Smooth muscle cell (in vitro differentiated cells): ENCODE measurements at regions not wholly inside any gene's neighbourhood (a gene's known extent, or its start where the extent isn't known, plus 50 kb on each side); places are given as distances from the start of the nearest gene placed in this dataset.

ENCODE experiments used
- DNase-seq: peaks from one replicate; lab custom pipeline; 2025; ENCODE audit not compliant: unreplicated experiment; lab: John Stamatoyannopoulos, UW
- H2AFZ ChIP-seq: fragments of 200-600 bp; sonication (generic); 2 replicates; pipeline ENCODE4 v1.6.0; 2016; ENCODE audit warnings: antibody characterized with exemption, low read depth, mild to moderate bottlenecking
- H3F3A ChIP-seq: fragments of 200-600 bp; sonication (generic); 2 replicates; pipeline ENCODE4 v1.6.0; 2017; ENCODE audit warnings: antibody characterized with exemption, low read depth
- H3K27ac ChIP-seq: fragments of 200-600 bp; sonication (generic); 2 replicates; pipeline ENCODE4 v1.5.1; 2016; ENCODE audit warnings: low read depth, mild to moderate bottlenecking
- H3K27me3 ChIP-seq: fragments of 200-600 bp; sonication (generic); 2 replicates; pipeline ENCODE4 v1.6.1; 2016; ENCODE audit warnings: low read depth, mild to moderate bottlenecking
- H3K36me3 ChIP-seq: fragments of 200-600 bp; sonication (generic); 2 replicates; pipeline ENCODE4 v1.5.1; 2016; ENCODE audit warnings: low read depth
- H3K4me1 ChIP-seq: fragments of 200-600 bp; sonication (generic); 2 replicates; pipeline ENCODE4 v1.5.1; 2016; ENCODE audit warnings: low read depth
- H3K4me2 ChIP-seq: fragments of 200-600 bp; sonication (generic); 2 replicates; pipeline ENCODE4 v1.6.0; 2016; ENCODE audit warnings: mild to moderate bottlenecking
- H3K4me3 ChIP-seq: fragments of 200-600 bp; sonication (generic); 2 replicates; pipeline ENCODE4 v1.5.1; 2016; ENCODE audit warnings: mild to moderate bottlenecking
- H3K79me2 ChIP-seq: fragments of 200-600 bp; sonication (generic); 2 replicates; pipeline ENCODE4 v1.6.0; 2016; ENCODE audit warnings: low read depth, mild to moderate bottlenecking
- H3K9ac ChIP-seq: fragments of 200-600 bp; sonication (generic); 2 replicates; pipeline ENCODE4 v1.6.0; 2016; ENCODE audit warnings: low read depth
- H3K9me3 ChIP-seq: fragments of 200-600 bp; sonication (generic); replicated peaks from 2 replicates; pipeline ENCODE4 v1.5.1; 2016; ENCODE audit warnings: low read depth
- H4K20me1 ChIP-seq: fragments of 200-600 bp; sonication (generic); 2 replicates; pipeline ENCODE4 v1.6.0; 2016; ENCODE audit warnings: low read depth
- WGBS: methylation state at CpG from one replicate; pipeline ENCODE4 v1.1.7; 2016; ENCODE audit warnings: low lambda C conversion rate; 5-methylcytosine and 5-hydroxymethylcytosine counted together
- TF ChIP-seq, protein P1 (sequence below): fragments of 200-600 bp; sonication (generic); IDR thresholded peaks from 2 replicates; pipeline ENCODE4 v1.5.1; 2017; ENCODE audit warnings: borderline replicate concordance, mild to moderate bottlenecking, antibody characterized with exemption; ENCODE audit not compliant: insufficient read depth, poor library complexity, severe bottlenecking

DNA sequence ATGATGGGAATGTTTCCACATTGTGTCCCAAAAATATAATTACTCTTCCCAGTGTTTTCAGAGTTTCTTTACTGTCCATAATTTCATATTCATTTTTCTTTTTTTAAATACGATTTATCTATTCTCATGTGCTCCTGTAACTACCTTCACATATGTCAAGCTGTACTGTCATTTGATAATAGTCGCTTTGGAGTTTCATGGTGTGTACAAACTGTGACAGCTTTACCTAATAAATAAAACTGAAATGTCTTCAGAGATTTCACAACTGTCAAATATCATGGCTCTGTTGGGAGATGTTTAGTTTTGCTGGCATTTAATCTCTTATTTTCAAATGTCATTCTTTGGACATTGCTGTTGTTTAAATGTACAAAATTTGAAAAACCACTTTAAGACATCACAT lies 450.2 kb downstream of the TLL1 start:
- Histone ChIP-seq H3F3A (no peaks in the 10 kb centered on the region), H3K27ac (no peak overlapping the region), H3K27me3 (no peaks in the 10 kb centered on the region), H3K4me2 (no peak overlapping the region), H3K36me3 (no peaks in the 10 kb centered on the region), H2AFZ (no peak overlapping the region), H4K20me1 (no peaks in the 10 kb centered on the region), H3K4me3 (no peak overlapping the region), H3K79me2 (no peaks in the 10 kb centered on the region), H3K9ac (no peak overlapping the region), H3K4me1 (no peaks in the 10 kb centered on the region), H3K9me3 (no peaks in the 10 kb centered on the region)
- TF ChIP-seq, protein P1, sequence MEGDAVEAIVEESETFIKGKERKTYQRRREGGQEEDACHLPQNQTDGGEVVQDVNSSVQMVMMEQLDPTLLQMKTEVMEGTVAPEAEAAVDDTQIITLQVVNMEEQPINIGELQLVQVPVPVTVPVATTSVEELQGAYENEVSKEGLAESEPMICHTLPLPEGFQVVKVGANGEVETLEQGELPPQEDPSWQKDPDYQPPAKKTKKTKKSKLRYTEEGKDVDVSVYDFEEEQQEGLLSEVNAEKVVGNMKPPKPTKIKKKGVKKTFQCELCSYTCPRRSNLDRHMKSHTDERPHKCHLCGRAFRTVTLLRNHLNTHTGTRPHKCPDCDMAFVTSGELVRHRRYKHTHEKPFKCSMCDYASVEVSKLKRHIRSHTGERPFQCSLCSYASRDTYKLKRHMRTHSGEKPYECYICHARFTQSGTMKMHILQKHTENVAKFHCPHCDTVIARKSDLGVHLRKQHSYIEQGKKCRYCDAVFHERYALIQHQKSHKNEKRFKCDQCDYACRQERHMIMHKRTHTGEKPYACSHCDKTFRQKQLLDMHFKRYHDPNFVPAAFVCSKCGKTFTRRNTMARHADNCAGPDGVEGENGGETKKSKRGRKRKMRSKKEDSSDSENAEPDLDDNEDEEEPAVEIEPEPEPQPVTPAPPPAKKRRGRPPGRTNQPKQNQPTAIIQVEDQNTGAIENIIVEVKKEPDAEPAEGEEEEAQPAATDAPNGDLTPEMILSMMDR = no peak
- DNase-seq = no peak
- WGBS = 86% methylated on average over 2 of the region's 2 CpGs

- H3K79me2 ChIP-seq = no peaks in the 10 kb centered on the region
- no peak overlapping the region for H2AFZ ChIP-seq
- no peaks in the 10 kb centered on the region for H3K9me3 ChIP-seq
- H3K9ac ChIP-seq = no peak overlapping the region
- no peaks in the 10 kb centered on the region for H3K4me1 ChIP-seq
- no peak for DNase-seq
- 27% methylated on average over 4 of the region's 4 CpGs for WGBS
- H3K27me3 ChIP-seq = no peaks in the 10 kb centered on the region
- no peaks in the 10 kb centered on the region for H4K20me1 ChIP-seq
- H3K27ac ChIP-seq = no peak overlapping the region
- H3K36me3 ChIP-seq = no peaks in the 10 kb centered on the region
- H3K4me3 ChIP-seq = no peak overlapping the region
- TF ChIP-seq, protein P1 = peak; percentile 41
- H3F3A ChIP-seq = no peaks in the 10 kb centered on the region
- H3K4me2 ChIP-seq = no peak overlapping the region
Observed at GRCh38 chr4:166324321-166324720, 451.3 kb downstream of the TLL1 start.

DNA sequence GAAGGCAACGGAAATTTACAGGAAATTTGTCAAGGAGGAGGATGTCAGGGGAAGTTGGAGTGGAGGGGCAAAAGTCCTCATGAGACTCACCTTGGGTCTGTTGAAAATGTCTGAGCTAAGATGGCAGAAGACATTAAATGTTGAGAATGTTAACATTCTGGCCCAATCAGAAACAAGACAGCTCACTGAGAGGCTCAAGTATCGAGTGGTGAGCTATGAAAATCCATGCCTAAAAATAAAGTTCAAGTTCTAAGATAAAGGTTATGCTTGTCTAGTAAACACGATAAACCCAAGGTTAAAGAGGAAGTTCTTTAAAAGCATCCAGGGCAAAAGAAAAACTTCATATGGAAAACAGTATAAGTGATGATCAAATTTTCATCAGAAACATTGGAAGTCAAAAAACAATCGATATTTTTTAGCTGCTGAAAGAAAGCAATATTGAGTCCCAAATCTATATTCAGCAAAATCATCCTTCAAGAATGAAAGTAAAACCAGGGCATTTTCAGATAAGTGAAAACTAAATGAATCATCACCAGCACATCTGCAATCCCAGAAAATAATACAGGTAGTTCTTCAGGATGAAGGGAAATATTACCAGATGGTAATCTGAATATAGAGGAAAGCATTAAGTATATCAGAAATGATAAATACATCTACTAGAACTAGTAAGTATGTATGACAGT lies 462.4 kb downstream of the TLL1 start:
- WGBS = 87% methylated on average over 4 of the region's 4 CpGs
- no peak for DNase-seq
- no peaks in the 10 kb centered on the region for H4K20me1 ChIP-seq
- H3F3A ChIP-seq = no peaks in the 10 kb centered on the region
- H3K4me3 ChIP-seq = no peak overlapping the region
- H3K36me3 ChIP-seq = no peaks in the 10 kb centered on the region
- no peak overlapping the region for H3K27ac ChIP-seq
- H3K27me3 ChIP-seq = no peaks in the 10 kb centered on the region
- peaks cover 3% of the 10 kb centered on the region for H3K9me3 ChIP-seq
- H3K4me1 ChIP-seq = no peaks in the 10 kb centered on the region
- TF ChIP-seq, protein P1 = no peak
- no peak overlapping the region for H2AFZ ChIP-seq
- H3K9ac ChIP-seq = no peak overlapping the region
- H3K4me2 ChIP-seq = no peak overlapping the region
- no peaks in the 10 kb centered on the region for H3K79me2 ChIP-seq

GRCh38 chr4:166341992-166342391 lies 469.0 kb downstream of the TLL1 start:
- Histone ChIP-seq H3K4me2 (no peak overlapping the region), H2AFZ (no peak overlapping the region), H3K9ac (no peak overlapping the region), H3K36me3 (no peaks in the 10 kb centered on the region), H3K27ac (no peak overlapping the region), H3K4me1 (no peaks in the 10 kb centered on the region), H4K20me1 (no peaks in the 10 kb centered on the region), H3K27me3 (no peaks in the 10 kb centered on the region), H3K9me3 (no peaks in the 10 kb centered on the region), H3K79me2 (no peaks in the 10 kb centered on the region), H3F3A (no peaks in the 10 kb centered on the region), H3K4me3 (no peak overlapping the region)
- DNase-seq = no peak
- TF ChIP-seq, protein P1 = no peak
- WGBS = 93% methylated on average over 4 of the region's 4 CpGs
